ENCODE measurements at regions not wholly inside any gene's neighbourhood (a gene's known extent, or its start where the extent isn't known, plus 50 kb on each side); places are given as distances from the start of the nearest gene placed in this dataset.
"Not testable (repeated sequence)": the region's sequence is repeated elsewhere in the genome, so short reads cannot be mapped to it uniquely, and the experiment has no call there.

- no peak for DNase-seq
Measured at GRCh38 chr5:87588316-87588715, 175.6 kb upstream of the CCNH start.

- DNase-seq: not testable (repeated sequence)
Measured at GRCh38 chr5:87583704-87584103, 171.0 kb upstream of the CCNH start.

- no peak for DNase-seq
Measured at GRCh38 chr5:87582149-87582548, 169.4 kb upstream of the CCNH start.

GRCh38 chr5:87581661-87582060 is 168.9 kb upstream of the CCNH start:
- no peak for DNase-seq

GRCh38 chr5:87579678-87580077 is 166.9 kb upstream of the CCNH start:
- DNase-seq: no peak

GRCh38 chr5:87576867-87577266 is 164.1 kb upstream of the CCNH start:
- DNase-seq: no peak

- DNase-seq: not testable (repeated sequence)
Measured at GRCh38 chr5:87576306-87576705, 163.6 kb upstream of the CCNH start.

- no peak for DNase-seq
Measured at GRCh38 chr5:87574106-87574505, 161.4 kb upstream of the CCNH start.

GRCh38 chr5:87572611-87573010 is 159.9 kb upstream of the CCNH start:
- no peak for DNase-seq

- DNase-seq: no peak
Measured at GRCh38 chr5:87572090-87572489, 159.4 kb upstream of the CCNH start.

- DNase-seq: no peak
Measured at GRCh38 chr5:87570366-87570765, 157.6 kb upstream of the CCNH start.

GRCh38 chr5:87562068-87562467 is 149.3 kb upstream of the CCNH start:
- no peak for DNase-seq

- DNase-seq: no peak
Measured at GRCh38 chr5:87560528-87560927, 147.8 kb upstream of the CCNH start.

GRCh38 chr5:87551911-87552310 is 139.2 kb upstream of the CCNH start:
- no peak for DNase-seq

GRCh38 chr5:87541676-87542075 is 128.9 kb upstream of the CCNH start:
- DNase-seq: no peak

- DNase-seq: no peak
Measured at GRCh38 chr5:87541033-87541432, 128.3 kb upstream of the CCNH start.

- no peak for DNase-seq
Measured at GRCh38 chr5:87539839-87540238, 127.1 kb upstream of the CCNH start.

GRCh38 chr5:87536365-87536764 is 123.6 kb upstream of the CCNH start:
- DNase-seq: no peak

GRCh38 chr5:87535706-87536105 is 123.0 kb upstream of the CCNH start:
- DNase-seq: no peak

GRCh38 chr5:87529486-87530076 is 116.9 kb upstream of the CCNH start:
- no peak for DNase-seq

- DNase-seq: no peak
Measured at GRCh38 chr5:87526131-87526530, 113.4 kb upstream of the CCNH start.

- no peak for DNase-seq
Measured at GRCh38 chr5:87524217-87524616, 111.5 kb upstream of the CCNH start.

GRCh38 chr5:87511778-87512177 is 99.0 kb upstream of the CCNH start:
- not testable (repeated sequence) for DNase-seq

- DNase-seq: no peak
Measured at GRCh38 chr5:87503004-87503403, 90.3 kb upstream of the CCNH start.

Measured in suppressor macrophage treated with lipopolysaccharide for 4 hours (primary cell).